ENCODE measurements at regions not wholly inside any gene's neighbourhood (a gene's known extent, or its start where the extent isn't known, plus 50 kb on each side); places are given as distances from the start of the nearest gene placed in this dataset.

- Histone ChIP-seq H3K27ac (no peak overlapping the region), H3K4me3 (no peak overlapping the region), H3K27me3 (no peaks in the 10 kb centered on the region), H3K9me3 (no peaks in the 10 kb centered on the region), H3K36me3 (no peaks in the 10 kb centered on the region), H3K4me1 (no peaks in the 10 kb centered on the region)
- intact Hi-C loops (cut with DNase I; ENCODE audit: low total_unique reads): no loop called here
- no peak for TF ChIP-seq POLR2A (IDR thresholded peaks at IDR 0.05)
- TF ChIP-seq CTCF (IDR thresholded peaks at IDR 0.05): no peak
- no peak for DNase-seq
Observed at GRCh38 chr11:26835611-26836010, 113.8 kb upstream of the SLC5A12 start.

GRCh38 chr11:26837154-26837553 is 115.3 kb upstream of the SLC5A12 start:
- Histone ChIP-seq H3K4me3 (no peak overlapping the region), H3K4me1 (peaks cover 0 to 9% of the 10 kb centered on the region in 2 donors), H3K27me3 (no peaks in the 10 kb centered on the region), H3K9me3 (no peaks in the 10 kb centered on the region), H3K27ac (no peak overlapping the region), H3K36me3 (no peaks in the 10 kb centered on the region)
- no peak for DNase-seq
- TF ChIP-seq POLR2A (IDR thresholded peaks at IDR 0.05) (no peak), CTCF (IDR thresholded peaks at IDR 0.05) (no peak)
- intact Hi-C loops (cut with DNase I; ENCODE audit: low total_unique reads): no loop called here

- H3K36me3 ChIP-seq: no peaks in the 10 kb centered on the region
- H3K27ac ChIP-seq: peak overlapping the region in 1 of 2 donors; percentile 64
- no peak overlapping the region for H3K4me3 ChIP-seq
- intact Hi-C loops (cut with DNase I; ENCODE audit: low total_unique reads): no loop called here
- no peak for TF ChIP-seq POLR2A (IDR thresholded peaks at IDR 0.05)
- TF ChIP-seq CTCF (IDR thresholded peaks at IDR 0.05): no peak
- no peaks in the 10 kb centered on the region for H3K27me3 ChIP-seq
- H3K4me1 ChIP-seq: peaks cover 0 to 13% of the 10 kb centered on the region in 2 donors
- DNase-seq: no peak
- H3K9me3 ChIP-seq: no peaks in the 10 kb centered on the region
Observed at GRCh38 chr11:26839911-26840698, 118.2 kb upstream of the SLC5A12 start.

GRCh38 chr11:26841818-26842473 is 120.1 kb upstream of the SLC5A12 start:
- Histone ChIP-seq H3K4me3 (no peak overlapping the region), H3K36me3 (no peaks in the 10 kb centered on the region), H3K27ac (peak overlapping the region; percentile 64 to 72), H3K9me3 (no peaks in the 10 kb centered on the region), H3K4me1 (peaks cover 0 to 13% of the 10 kb centered on the region in 2 donors), H3K27me3 (no peaks in the 10 kb centered on the region)
- TF ChIP-seq POLR2A (IDR thresholded peaks at IDR 0.05) (no peak), CTCF (IDR thresholded peaks at IDR 0.05) (no peak)
- intact Hi-C loops (cut with DNase I; ENCODE audit: low total_unique reads): no loop called here
- DNase-seq: no peak
